ENCODE measurements at regions not wholly inside any gene's neighbourhood (a gene's known extent, or its start where the extent isn't known, plus 50 kb on each side); places are given as distances from the start of the nearest gene placed in this dataset.

- TF ChIP-seq POLR2AphosphoS5 (IDR thresholded peaks at IDR 0.05; ENCODE audit: low read depth, low read length), result no peak
- TF ChIP-seq POLR2A (IDR thresholded peaks at IDR 0.05; ENCODE audit: low read depth, low read length), result no peak
Measured at GRCh38 chr10:33800986-33801385, 466.5 kb upstream of the NRP1 start.
